PC-9 (cell line): ENCODE measurements at regions not wholly inside any gene's neighbourhood (a gene's known extent, or its start where the extent isn't known, plus 50 kb on each side); places are given as distances from the start of the nearest gene placed in this dataset.

Source experiments
- EZH2 ChIP-seq: fragments of 200-600 bp; sonication (generic); IDR thresholded peaks from 2 replicates; pipeline ENCODE4 v1.8.0; 2017; ENCODE audit warnings: antibody characterized with exemption, low read depth
- TF ChIP-seq, protein P1 (sequence below): fragments of 200-600 bp; sonication (generic); conservative IDR thresholded peaks from 2 replicates; pipeline ENCODE4 v1.6.1; 2017; ENCODE audit warnings: mixed run types, antibody characterized with exemption, mild to moderate bottlenecking, moderate library complexity

DNA sequence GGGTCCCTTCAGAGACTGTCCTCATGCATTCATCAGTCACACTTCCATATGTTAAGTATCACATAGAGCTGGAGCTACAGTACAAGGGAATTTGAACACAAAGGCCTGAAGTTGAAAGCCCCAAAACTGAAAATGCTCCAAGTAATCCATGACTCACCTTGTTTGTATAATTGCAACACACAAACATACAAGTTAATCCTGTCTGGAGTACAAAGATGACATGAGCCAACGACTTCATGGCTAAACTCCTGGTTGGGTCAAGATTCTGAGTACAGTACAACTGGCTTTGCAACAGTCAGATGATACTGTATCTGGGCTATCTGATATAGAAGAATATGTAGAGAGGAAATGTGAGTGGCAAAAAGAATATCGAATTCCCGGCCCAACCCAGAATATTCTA, 73.1 kb upstream of the AASS start:
- TF ChIP-seq, protein P1, sequence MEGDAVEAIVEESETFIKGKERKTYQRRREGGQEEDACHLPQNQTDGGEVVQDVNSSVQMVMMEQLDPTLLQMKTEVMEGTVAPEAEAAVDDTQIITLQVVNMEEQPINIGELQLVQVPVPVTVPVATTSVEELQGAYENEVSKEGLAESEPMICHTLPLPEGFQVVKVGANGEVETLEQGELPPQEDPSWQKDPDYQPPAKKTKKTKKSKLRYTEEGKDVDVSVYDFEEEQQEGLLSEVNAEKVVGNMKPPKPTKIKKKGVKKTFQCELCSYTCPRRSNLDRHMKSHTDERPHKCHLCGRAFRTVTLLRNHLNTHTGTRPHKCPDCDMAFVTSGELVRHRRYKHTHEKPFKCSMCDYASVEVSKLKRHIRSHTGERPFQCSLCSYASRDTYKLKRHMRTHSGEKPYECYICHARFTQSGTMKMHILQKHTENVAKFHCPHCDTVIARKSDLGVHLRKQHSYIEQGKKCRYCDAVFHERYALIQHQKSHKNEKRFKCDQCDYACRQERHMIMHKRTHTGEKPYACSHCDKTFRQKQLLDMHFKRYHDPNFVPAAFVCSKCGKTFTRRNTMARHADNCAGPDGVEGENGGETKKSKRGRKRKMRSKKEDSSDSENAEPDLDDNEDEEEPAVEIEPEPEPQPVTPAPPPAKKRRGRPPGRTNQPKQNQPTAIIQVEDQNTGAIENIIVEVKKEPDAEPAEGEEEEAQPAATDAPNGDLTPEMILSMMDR: no peak
- TF ChIP-seq EZH2: no peak
